A673 (cell line): ENCODE measurements at regions not wholly inside any gene's neighbourhood (a gene's known extent, or its start where the extent isn't known, plus 50 kb on each side); places are given as distances from the start of the nearest gene placed in this dataset.

Experiments used
- BruUV-seq: library from RNA; stranded (reverse); fragments of 400-500 nt; replicated peaks from 2 replicates; lab custom pipeline; 2021; lab: Mats Ljungman, UMichigan
- CTCF ChIA-PET: fragments of 300-600 bp; sonication (Branson Sonifier 250); formaldehyde crosslinking; loops from one replicate; lab custom pipeline; 2022; ENCODE audit warnings: antibody characterized with exemption; lab: Charles Lee
- POLR2A ChIA-PET: fragments of 300-600 bp; sonication (Branson Sonifier 250); formaldehyde crosslinking; loops from one replicate; lab custom pipeline; 2022; ENCODE audit warnings: antibody characterized with exemption; ENCODE audit not compliant: low non-redundant PET; lab: Charles Lee
- DNase-seq: peaks from one replicate; pipeline ENCODE4 v3.0.0-alpha.2; 2015; ENCODE audit warnings: low spot score
- H3K27ac ChIP-seq: fragments of 200-600 bp; sonication (generic); 2 replicates; pipeline ENCODE4 v1.5.1; 2016; ENCODE audit warnings: mixed run types, low read depth, mild to moderate bottlenecking, mixed read lengths, antibody characterized with exemption, low read length; ENCODE audit not compliant: poor library complexity, severe bottlenecking
- H3K27me3 ChIP-seq: fragments of 200-600 bp; sonication (generic); replicated peaks from 2 replicates; pipeline ENCODE4 v1.6.1; 2017; ENCODE audit warnings: mixed run types, low read depth, mild to moderate bottlenecking, mixed read lengths, antibody characterized with exemption, low read length; ENCODE audit not compliant: insufficient read depth, poor library complexity
- H3K36me3 ChIP-seq: fragments of 200-600 bp; sonication (generic); 2 replicates; pipeline ENCODE4 v1.6.1; 2016; ENCODE audit warnings: mixed run types, mild to moderate bottlenecking, mixed read lengths, antibody characterized with exemption, low read length; ENCODE audit not compliant: insufficient read depth, poor library complexity, severe bottlenecking
- H3K4me1 ChIP-seq: fragments of 200-600 bp; sonication (generic); 2 replicates; pipeline ENCODE4 v1.6.1; 2017; ENCODE audit warnings: mixed run types, mild to moderate bottlenecking, mixed read lengths, antibody characterized with exemption, low read length; ENCODE audit not compliant: insufficient read depth, poor library complexity, severe bottlenecking
- H3K4me3 ChIP-seq: fragments of 200-600 bp; sonication (generic); 2 replicates; pipeline ENCODE4 v1.5.1; 2016; ENCODE audit warnings: low read depth, mixed run types, mild to moderate bottlenecking, mixed read lengths, low read length; ENCODE audit not compliant: poor library complexity, severe bottlenecking
- H3K9me3 ChIP-seq: fragments of 200-600 bp; sonication (generic); 2 replicates; pipeline ENCODE4 v1.6.1; 2016; ENCODE audit warnings: mixed run types, low read depth, mild to moderate bottlenecking, mixed read lengths, antibody characterized with exemption, low read length; ENCODE audit not compliant: poor library complexity, severe bottlenecking
- EZH2 ChIP-seq: fragments of 200-600 bp; sonication (generic); IDR thresholded peaks from 2 replicates; pipeline ENCODE4 v1.6.1; 2017; ENCODE audit warnings: borderline replicate concordance, low read depth, mild to moderate bottlenecking, mixed read lengths, antibody characterized with exemption, low read length; ENCODE audit not compliant: poor library complexity, severe bottlenecking
- intact Hi-C: fragments of 100-400 bp; cut with micrococcal nuclease; formaldehyde crosslinking; loops from one replicate; pipeline ENCODE4 v1.10.0; 2022; ENCODE audit not compliant: unreplicated experiment
- TF ChIP-seq, protein P1 (sequence below): fragments of 300-800, 200-600 bp; sonication (generic); conservative IDR thresholded peaks from 2 replicates; pipeline ENCODE4 v1.5.1; 2017; ENCODE audit warnings: low read depth, mild to moderate bottlenecking, antibody characterized with exemption, low read length, moderate library complexity, mixed read lengths

DNA sequence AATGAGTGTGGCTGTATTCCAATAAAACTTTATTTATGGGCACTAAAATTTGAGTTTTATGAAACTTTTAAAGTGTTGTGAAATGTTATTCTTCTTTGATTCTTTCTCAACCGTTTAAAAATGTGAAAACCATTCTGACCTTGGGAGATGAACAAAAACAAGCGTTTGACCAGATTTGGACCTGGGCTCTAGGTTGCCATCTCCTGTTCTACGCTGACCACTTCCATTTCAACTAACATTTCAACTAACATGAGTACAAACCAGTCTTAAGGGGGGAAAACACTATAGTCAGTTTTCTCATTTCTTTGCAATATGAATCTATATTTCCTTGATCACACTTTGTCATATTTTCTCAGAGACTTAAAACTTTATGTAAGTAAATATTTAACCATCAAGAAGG, 118.4 kb upstream of the IRX5 start:
- Histone ChIP-seq H3K9me3 (no peaks in the 10 kb centered on the region), H3K4me1 (no peaks in the 10 kb centered on the region), H3K4me3 (no peak overlapping the region), H3K27me3 (peaks cover 5% of the 10 kb centered on the region), H3K27ac (no peak overlapping the region), H3K36me3 (no peaks in the 10 kb centered on the region)
- DNase-seq: no peak
- CTCF ChIA-PET: no interaction called here
- no peak for TF ChIP-seq EZH2
- TF ChIP-seq, protein P1, sequence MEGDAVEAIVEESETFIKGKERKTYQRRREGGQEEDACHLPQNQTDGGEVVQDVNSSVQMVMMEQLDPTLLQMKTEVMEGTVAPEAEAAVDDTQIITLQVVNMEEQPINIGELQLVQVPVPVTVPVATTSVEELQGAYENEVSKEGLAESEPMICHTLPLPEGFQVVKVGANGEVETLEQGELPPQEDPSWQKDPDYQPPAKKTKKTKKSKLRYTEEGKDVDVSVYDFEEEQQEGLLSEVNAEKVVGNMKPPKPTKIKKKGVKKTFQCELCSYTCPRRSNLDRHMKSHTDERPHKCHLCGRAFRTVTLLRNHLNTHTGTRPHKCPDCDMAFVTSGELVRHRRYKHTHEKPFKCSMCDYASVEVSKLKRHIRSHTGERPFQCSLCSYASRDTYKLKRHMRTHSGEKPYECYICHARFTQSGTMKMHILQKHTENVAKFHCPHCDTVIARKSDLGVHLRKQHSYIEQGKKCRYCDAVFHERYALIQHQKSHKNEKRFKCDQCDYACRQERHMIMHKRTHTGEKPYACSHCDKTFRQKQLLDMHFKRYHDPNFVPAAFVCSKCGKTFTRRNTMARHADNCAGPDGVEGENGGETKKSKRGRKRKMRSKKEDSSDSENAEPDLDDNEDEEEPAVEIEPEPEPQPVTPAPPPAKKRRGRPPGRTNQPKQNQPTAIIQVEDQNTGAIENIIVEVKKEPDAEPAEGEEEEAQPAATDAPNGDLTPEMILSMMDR: no peak; the same call in 1 of the 2 replicates
- intact Hi-C loops: no loop called here
- POLR2A ChIA-PET: no interaction called here
- BruUV-seq: no TSS peak

DNA sequence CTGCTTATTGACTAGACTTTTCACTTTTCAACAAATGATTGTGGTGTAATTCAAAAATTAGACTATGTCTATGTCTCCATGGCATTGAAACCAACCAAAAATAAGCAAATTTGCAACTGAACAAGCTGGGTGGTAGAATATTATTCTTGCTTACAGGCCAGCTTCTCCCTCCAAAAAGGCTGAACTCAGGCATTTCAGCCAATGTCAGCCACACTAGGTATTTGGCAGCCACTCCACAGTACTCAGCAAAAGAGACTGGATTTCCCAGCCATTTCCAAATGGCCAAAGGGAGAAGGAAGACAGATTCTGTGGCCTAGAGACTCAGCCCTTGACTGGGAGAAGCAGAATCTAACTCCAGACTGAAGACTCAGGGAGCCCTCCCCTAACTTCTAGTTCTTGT, 121.8 kb upstream of the IRX5 start:
- ChIA-PET CTCF (no interaction called here), POLR2A (no interaction called here)
- intact Hi-C loops: no loop called here
- no TSS peak for BruUV-seq
- H3K4me3 ChIP-seq: no peak overlapping the region
- TF ChIP-seq, protein P1: no peak
- no peak for TF ChIP-seq EZH2
- no peaks in the 10 kb centered on the region for H3K36me3 ChIP-seq
- no peaks in the 10 kb centered on the region for H3K4me1 ChIP-seq
- H3K27ac ChIP-seq: no peak overlapping the region
- H3K9me3 ChIP-seq: no peaks in the 10 kb centered on the region
- no peak for DNase-seq
- H3K27me3 ChIP-seq: peaks cover 5% of the 10 kb centered on the region

DNA sequence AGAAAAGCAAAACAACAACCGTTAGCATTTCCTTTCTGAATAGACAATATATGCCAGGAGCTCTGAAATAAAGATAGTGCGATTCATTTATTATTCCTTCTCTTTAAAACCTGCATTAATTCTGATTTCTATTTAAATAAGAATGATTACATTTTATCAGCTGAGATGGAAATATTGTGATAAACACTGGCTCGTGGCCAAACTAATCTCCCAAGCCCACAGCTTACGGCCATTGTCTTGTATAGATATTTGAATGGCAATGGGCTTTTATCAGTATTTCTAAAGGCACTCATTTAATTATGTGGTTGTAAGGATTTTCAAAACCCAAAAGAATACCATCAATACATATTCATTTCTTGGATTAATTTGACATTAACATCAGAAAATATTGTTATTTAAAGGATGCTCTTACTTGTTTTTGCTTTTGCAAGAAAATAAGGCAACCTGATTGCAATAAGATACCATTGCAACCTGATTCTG, 123.7 kb upstream of the IRX5 start:
- Histone ChIP-seq H3K4me3 (no peak overlapping the region), H3K4me1 (no peaks in the 10 kb centered on the region), H3K36me3 (no peaks in the 10 kb centered on the region), H3K27me3 (peaks cover 3% of the 10 kb centered on the region), H3K27ac (no peak overlapping the region), H3K9me3 (no peaks in the 10 kb centered on the region)
- no peak for TF ChIP-seq EZH2
- TF ChIP-seq, protein P1: no peak
- intact Hi-C loops: no loop called here
- POLR2A ChIA-PET: no interaction called here
- CTCF ChIA-PET: no interaction called here
- DNase-seq: no peak
- BruUV-seq: no TSS peak
